Thoracic aorta (tissue), 2 donors: ENCODE measurements at regions not wholly inside any gene's neighbourhood (a gene's known extent, or its start where the extent isn't known, plus 50 kb on each side); places are given as distances from the start of the nearest gene placed in this dataset.

ENCODE experiments used
- ATAC-seq: fragments of 150-250 bp; one replicate; pipeline ENCODE4 v1.8.0; 2017; ENCODE audit warnings: low read depth; ENCODE audit not compliant: insufficient number of reproducible peaks, low FRiP score
- DNase-seq: peaks from one replicate; pipeline ENCODE4 v3.0.0-alpha.2; 2020; ENCODE audit warnings: low spot score
- H3K27ac ChIP-seq, 2 donors: fragments of 200-600 bp; sonication (generic); 1 replicate in 1 of 2; 2 replicates in 1 of 2; pipeline ENCODE4 v1.5.1; 2016; ENCODE audit warnings: mild to moderate bottlenecking in 2 of 2, moderate library complexity in 2 of 2
- H3K27me3 ChIP-seq: fragments of 200-600 bp; sonication (generic); replicated peaks from 2 replicates; pipeline ENCODE4 v1.6.0; 2016; ENCODE audit warnings: mild to moderate bottlenecking; ENCODE audit not compliant: insufficient read depth
- H3K36me3 ChIP-seq: fragments of 200-600 bp; sonication (generic); one replicate; pipeline ENCODE4 v1.5.1; 2016
- H3K4me1 ChIP-seq, 2 donors: fragments of 200-600 bp; sonication (generic); 1 replicate in 1 of 2; 2 replicates in 1 of 2; pipeline versions ENCODE4 v1.5.1 to v1.6.0; 2016; ENCODE audit warnings: low read depth in 2 of 2, mild to moderate bottlenecking in 1 of 2; ENCODE audit not compliant: control insufficient read depth in 1 of 2
- H3K4me3 ChIP-seq: fragments of 200-600 bp; sonication (generic); 2 replicates; pipeline ENCODE4 v1.5.1; 2016; ENCODE audit warnings: mild to moderate bottlenecking
- H3K9me3 ChIP-seq: fragments of 200-600 bp; sonication (generic); 2 replicates; pipeline ENCODE4 v1.5.1; 2016
- CTCF ChIP-seq: fragments of 200-600 bp; sonication (generic); IDR thresholded peaks from one replicate; pipeline ENCODE4 v1.5.1; 2019; ENCODE audit warnings: antibody characterized with exemption

- Histone ChIP-seq H3K4me1 (no peaks in the 10 kb centered on the region), H3K4me3 (no peak overlapping the region), H3K9me3 (no peaks in the 10 kb centered on the region), H3K27me3 (no peaks in the 10 kb centered on the region), H3K27ac (no peak overlapping the region), H3K36me3 (no peaks in the 10 kb centered on the region)
- no peak for ATAC-seq
- TF ChIP-seq CTCF, result no peak
- no peak for DNase-seq
Observed at GRCh38 chrX:4528247-4528646, 814.8 kb upstream of the PRKX start.

GRCh38 chrX:4485912-4486311, 772.5 kb upstream of the PRKX start:
- no peaks in the 10 kb centered on the region for H3K27me3 ChIP-seq
- H3K36me3 ChIP-seq, result no peaks in the 10 kb centered on the region
- H3K27ac ChIP-seq, result no peak overlapping the region
- H3K4me1 ChIP-seq, result no peaks in the 10 kb centered on the region
- no peak for DNase-seq
- TF ChIP-seq CTCF, result no peak
- no peak overlapping the region for H3K4me3 ChIP-seq
- H3K9me3 ChIP-seq, result no peaks in the 10 kb centered on the region
- ATAC-seq, result no peak

GRCh38 chrX:4484266-4484665, 770.8 kb upstream of the PRKX start:
- no peak overlapping the region for H3K4me3 ChIP-seq
- no peak overlapping the region for H3K27ac ChIP-seq
- TF ChIP-seq CTCF, result no peak
- H3K36me3 ChIP-seq, result no peaks in the 10 kb centered on the region
- DNase-seq, result no peak
- no peaks in the 10 kb centered on the region for H3K9me3 ChIP-seq
- no peak for ATAC-seq
- no peaks in the 10 kb centered on the region for H3K4me1 ChIP-seq
- H3K27me3 ChIP-seq, result no peaks in the 10 kb centered on the region

- Histone ChIP-seq H3K4me1 (no peaks in the 10 kb centered on the region), H3K9me3 (no peaks in the 10 kb centered on the region), H3K27ac (no peak overlapping the region), H3K36me3 (no peaks in the 10 kb centered on the region), H3K27me3 (no peaks in the 10 kb centered on the region), H3K4me3 (no peak overlapping the region)
- TF ChIP-seq CTCF, result no peak
- ATAC-seq (no peak), DNase-seq (no peak)
Observed at GRCh38 chrX:4451591-4451990, 738.1 kb upstream of the PRKX start.

- no peaks in the 10 kb centered on the region for H3K36me3 ChIP-seq
- H3K27ac ChIP-seq, result no peak overlapping the region
- no peak for DNase-seq
- no peak for TF ChIP-seq CTCF
- no peak overlapping the region for H3K4me3 ChIP-seq
- H3K27me3 ChIP-seq, result no peaks in the 10 kb centered on the region
- H3K4me1 ChIP-seq, result no peaks in the 10 kb centered on the region
- no peak for ATAC-seq
- H3K9me3 ChIP-seq, result no peaks in the 10 kb centered on the region
Observed at GRCh38 chrX:4450177-4450576, 736.7 kb upstream of the PRKX start.
